ENCODE measurements at regions not wholly inside any gene's neighbourhood (a gene's known extent, or its start where the extent isn't known, plus 50 kb on each side); places are given as distances from the start of the nearest gene placed in this dataset.
"Not testable (repeated sequence)": the region's sequence is repeated elsewhere in the genome, so short reads cannot be mapped to it uniquely, and the experiment has no call there.

GRCh38 chr6:53446151-53446550, 97.4 kb upstream of the ELOVL5 start:
- no peak for DNase-seq

- DNase-seq = no peak
Measured at GRCh38 chr6:53441761-53442160, 93.0 kb upstream of the ELOVL5 start.

- DNase-seq = no peak
Measured at GRCh38 chr6:53441035-53441493, 92.3 kb upstream of the ELOVL5 start.

GRCh38 chr6:53440336-53440945, 91.7 kb upstream of the ELOVL5 start:
- DNase-seq = no peak

GRCh38 chr6:53439556-53439955, 90.8 kb upstream of the ELOVL5 start:
- DNase-seq = no peak

GRCh38 chr6:53437557-53438202, 88.9 kb upstream of the ELOVL5 start:
- DNase-seq = peak; percentile 5

GRCh38 chr6:53436526-53437303, 88.0 kb upstream of the ELOVL5 start:
- DNase-seq = no peak

- DNase-seq = no peak
Measured at GRCh38 chr6:53433951-53434285, 85.2 kb upstream of the ELOVL5 start.

GRCh38 chr6:53433261-53433950, 84.7 kb upstream of the ELOVL5 start:
- no peak for DNase-seq

GRCh38 chr6:53432318-53433161, 83.8 kb upstream of the ELOVL5 start:
- DNase-seq = no peak

GRCh38 chr6:53431704-53432103, 83.0 kb upstream of the ELOVL5 start:
- DNase-seq = no peak

- no peak for DNase-seq
Measured at GRCh38 chr6:53429401-53429800, 80.7 kb upstream of the ELOVL5 start.

- DNase-seq = no peak
Measured at GRCh38 chr6:53428886-53429285, 80.1 kb upstream of the ELOVL5 start.

GRCh38 chr6:53426667-53427270, 78.0 kb upstream of the ELOVL5 start:
- DNase-seq = no peak

- DNase-seq = no peak
Measured at GRCh38 chr6:53426117-53426516, 77.4 kb upstream of the ELOVL5 start.

GRCh38 chr6:53424976-53425718, 76.4 kb upstream of the ELOVL5 start:
- no peak for DNase-seq

GRCh38 chr6:53424300-53424699, 75.5 kb upstream of the ELOVL5 start:
- DNase-seq = no peak

GRCh38 chr6:53423560-53423959, 74.8 kb upstream of the ELOVL5 start:
- DNase-seq = not testable (repeated sequence)

GRCh38 chr6:53419026-53419425, 70.3 kb upstream of the ELOVL5 start:
- DNase-seq = no peak

- DNase-seq = no peak
Measured at GRCh38 chr6:53418288-53418687, 69.5 kb upstream of the ELOVL5 start.

GRCh38 chr6:53417141-53417540, 68.4 kb upstream of the ELOVL5 start:
- DNase-seq = no peak

Measured in stimulated activated CD4-positive, alpha-beta T cell treated with anti-CD3 and anti-CD28 coated beads, Interleukin-4, amount 100 ng/mL, for 1 hour (primary cell).